Glutamatergic neuron (in vitro differentiated cells): ENCODE measurements at regions not wholly inside any gene's neighbourhood (a gene's known extent, or its start where the extent isn't known, plus 50 kb on each side); places are given as distances from the start of the nearest gene placed in this dataset.

Source experiments
- DNase-seq: peaks from one replicate; pipeline ENCODE4 v3.0.0; 2022
- H3K27ac Mint-ChIP-seq: one replicate; pipeline ENCODE4 v1.8.0; 2020; ENCODE audit warnings: mild to moderate bottlenecking, mixed read lengths, inconsistent platforms; ENCODE audit not compliant: unreplicated experiment
- H3K27me3 Mint-ChIP-seq: one replicate; pipeline ENCODE4 v1.8.0; 2020; ENCODE audit warnings: mild to moderate bottlenecking, moderate library complexity, mixed read lengths, inconsistent platforms; ENCODE audit not compliant: unreplicated experiment
- H3K36me3 Mint-ChIP-seq: one replicate; pipeline ENCODE4 v1.8.0; 2020; ENCODE audit warnings: mild to moderate bottlenecking, mixed read lengths, inconsistent platforms; ENCODE audit not compliant: unreplicated experiment
- H3K4me1 Mint-ChIP-seq: one replicate; pipeline ENCODE4 v1.8.0; 2020; ENCODE audit warnings: mild to moderate bottlenecking, low read depth, mixed read lengths, inconsistent platforms; ENCODE audit not compliant: unreplicated experiment
- H3K4me3 Mint-ChIP-seq: one replicate; pipeline ENCODE4 v1.8.0; 2020; ENCODE audit warnings: mild to moderate bottlenecking, mixed read lengths, inconsistent platforms; ENCODE audit not compliant: unreplicated experiment
- H3K9me3 Mint-ChIP-seq: one replicate; pipeline ENCODE4 v1.8.0; 2020; ENCODE audit warnings: mild to moderate bottlenecking, moderate library complexity, mixed read lengths, inconsistent platforms; ENCODE audit not compliant: unreplicated experiment
- CTCF ChIP-seq: fragments of 200-600 bp; sonication (generic); IDR thresholded peaks from one replicate; pipeline ENCODE4 v1.5.0; 2021; ENCODE audit not compliant: partially characterized antibody, unreplicated experiment

GRCh38 chr6:113762641-113763040, 94.5 kb upstream of the MARCKS start:
- Mint-ChIP-seq H3K27ac (no peak overlapping the region), H3K4me1 (no peaks in the 10 kb centered on the region), H3K36me3 (no peaks in the 10 kb centered on the region), H3K9me3 (peaks cover 4% of the 10 kb centered on the region), H3K27me3 (no peaks in the 10 kb centered on the region), H3K4me3 (no peak overlapping the region)
- DNase-seq = no peak
- TF ChIP-seq CTCF = no peak

- Mint-ChIP-seq H3K9me3 (peaks cover 2% of the 10 kb centered on the region), H3K27ac (no peak overlapping the region), H3K4me1 (no peaks in the 10 kb centered on the region), H3K27me3 (no peaks in the 10 kb centered on the region), H3K4me3 (no peak overlapping the region), H3K36me3 (no peaks in the 10 kb centered on the region)
- DNase-seq = no peak
- TF ChIP-seq CTCF = no peak
Observed at GRCh38 chr6:113763311-113763766, 93.8 kb upstream of the MARCKS start.

- DNase-seq = no peak
- Mint-ChIP-seq H3K27me3 (no peaks in the 10 kb centered on the region), H3K4me3 (no peak overlapping the region), H3K36me3 (no peaks in the 10 kb centered on the region), H3K27ac (no peak overlapping the region), H3K9me3 (peaks cover 2% of the 10 kb centered on the region), H3K4me1 (no peaks in the 10 kb centered on the region)
- TF ChIP-seq CTCF = no peak
Observed at GRCh38 chr6:113763876-113764275, 93.3 kb upstream of the MARCKS start.

- DNase-seq = no peak
- H3K27ac Mint-ChIP-seq = no peak overlapping the region
- no peak for TF ChIP-seq CTCF
- no peaks in the 10 kb centered on the region for H3K4me1 Mint-ChIP-seq
- H3K36me3 Mint-ChIP-seq = no peaks in the 10 kb centered on the region
- peaks cover 2% of the 10 kb centered on the region for H3K9me3 Mint-ChIP-seq
- H3K4me3 Mint-ChIP-seq = no peak overlapping the region
- H3K27me3 Mint-ChIP-seq = no peaks in the 10 kb centered on the region
Observed at GRCh38 chr6:113765909-113766308, 91.2 kb upstream of the MARCKS start.

- Mint-ChIP-seq H3K9me3 (peaks cover 2% of the 10 kb centered on the region), H3K4me1 (no peaks in the 10 kb centered on the region), H3K4me3 (no peak overlapping the region), H3K36me3 (no peaks in the 10 kb centered on the region), H3K27ac (no peak overlapping the region), H3K27me3 (peaks cover 2% of the 10 kb centered on the region)
- TF ChIP-seq CTCF = no peak
- DNase-seq = no peak
Observed at GRCh38 chr6:113767985-113768384, 89.2 kb upstream of the MARCKS start.
